ENCODE measurements at regions not wholly inside any gene's neighbourhood (a gene's known extent, or its start where the extent isn't known, plus 50 kb on each side); places are given as distances from the start of the nearest gene placed in this dataset.
A peak's percentile ranks its signal among the peaks of the same experiment; 100 is the strongest.
"Not testable (repeated sequence)": the region's sequence is repeated elsewhere in the genome, so short reads cannot be mapped to it uniquely, and the experiment has no call there.

GRCh38 chr10:117457932-117458331 is 82.7 kb upstream of the PDZD8 start:
- peak in 1 of 2 donors; percentile 38 for DNase-seq (ENCODE audit: low read depth in 2 of 2)

- peak in 1 of 2 donors; percentile 83 for DNase-seq (ENCODE audit: low read depth in 2 of 2)
These were observed 82.0 kb upstream of the PDZD8 start for GRCh38 chr10:117457071-117457810.

GRCh38 chr10:117455346-117455745 is 80.1 kb upstream of the PDZD8 start:
- DNase-seq (ENCODE audit: low read depth in 2 of 2) = no peak

- peak in 1 of 2 donors; percentile 27 for DNase-seq (ENCODE audit: low read depth in 2 of 2)
These were observed 79.3 kb upstream of the PDZD8 start for GRCh38 chr10:117454502-117454901.

GRCh38 chr10:117453484-117453883 is 78.2 kb upstream of the PDZD8 start:
- not testable (repeated sequence) for DNase-seq (ENCODE audit: low read depth in 2 of 2)

- no peak for DNase-seq (ENCODE audit: low read depth in 2 of 2)
These were observed 75.7 kb upstream of the PDZD8 start for GRCh38 chr10:117450940-117451339.

- DNase-seq (ENCODE audit: low read depth in 2 of 2) = peak in 1 of 2 donors; percentile 80
These were observed 74.4 kb upstream of the PDZD8 start for GRCh38 chr10:117449636-117450035.

- DNase-seq (ENCODE audit: low read depth in 2 of 2) = no peak
These were observed 73.6 kb upstream of the PDZD8 start for GRCh38 chr10:117448802-117449201.

GRCh38 chr10:117445992-117446391 is 70.8 kb upstream of the PDZD8 start:
- no peak for DNase-seq (ENCODE audit: low read depth in 2 of 2)

GRCh38 chr10:117444497-117445040 is 69.3 kb upstream of the PDZD8 start:
- DNase-seq (ENCODE audit: low read depth in 2 of 2) = no peak

- no peak for DNase-seq (ENCODE audit: low read depth in 2 of 2)
These were observed 68.4 kb upstream of the PDZD8 start for GRCh38 chr10:117443686-117444041.

GRCh38 chr10:117442944-117443685 is 67.9 kb upstream of the PDZD8 start:
- peak; percentile 87 to 96 for DNase-seq (ENCODE audit: low read depth in 2 of 2)

- DNase-seq (ENCODE audit: low read depth in 2 of 2) = no peak
These were observed 67.3 kb upstream of the PDZD8 start for GRCh38 chr10:117442521-117442920.

GRCh38 chr10:117441812-117442443 is 66.7 kb upstream of the PDZD8 start:
- no peak for DNase-seq (ENCODE audit: low read depth in 2 of 2)

GRCh38 chr10:117441361-117441760 is 66.1 kb upstream of the PDZD8 start:
- no peak for DNase-seq (ENCODE audit: low read depth in 2 of 2)

GRCh38 chr10:117439243-117439912 is 64.1 kb upstream of the PDZD8 start:
- no peak for DNase-seq (ENCODE audit: low read depth in 2 of 2)

GRCh38 chr10:117432866-117433265 is 57.6 kb upstream of the PDZD8 start:
- no peak for DNase-seq (ENCODE audit: low read depth in 2 of 2)

- DNase-seq (ENCODE audit: low read depth in 2 of 2) = peak in 1 of 2 donors; percentile 55
These were observed 55.9 kb upstream of the PDZD8 start for GRCh38 chr10:117431160-117431559.

GRCh38 chr10:117430535-117430934 is 55.3 kb upstream of the PDZD8 start:
- not testable (repeated sequence) for DNase-seq (ENCODE audit: low read depth in 2 of 2)

GRCh38 chr10:117429643-117430265 is 54.5 kb upstream of the PDZD8 start:
- DNase-seq (ENCODE audit: low read depth in 2 of 2) = no peak

- DNase-seq (ENCODE audit: low read depth in 2 of 2) = no peak
These were observed 52.1 kb upstream of the PDZD8 start for GRCh38 chr10:117427356-117427755.

All from lung microvascular endothelial cell (primary cell).